Neural cell (in vitro differentiated cells): ENCODE measurements at regions not wholly inside any gene's neighbourhood (a gene's known extent, or its start where the extent isn't known, plus 50 kb on each side); places are given as distances from the start of the nearest gene placed in this dataset.

Experiments
- H2AFZ ChIP-seq: fragments of 200-600, 300-800 bp; sonication (generic), shearing (Covaris generic); 2 replicates; pipeline ENCODE4 v1.6.0; 2014; ENCODE audit warnings: low read depth, mild to moderate bottlenecking, antibody characterized with exemption, low read length, moderate library complexity
- H3F3A ChIP-seq: fragments of 200-600 bp; shearing (Covaris generic); 2 replicates; pipeline ENCODE4 v1.6.1; 2016; ENCODE audit warnings: mild to moderate bottlenecking, moderate library complexity, mixed read lengths, antibody characterized with exemption, low read length; ENCODE audit not compliant: insufficient read depth, poor library complexity, severe bottlenecking
- H3K27ac ChIP-seq: fragments of 200-600, 300-800 bp; sonication (generic), shearing (Covaris generic); 2 replicates; pipeline ENCODE4 v1.5.1; 2014; ENCODE audit warnings: mild to moderate bottlenecking, low read length, moderate library complexity
- H3K27me3 ChIP-seq: fragments of 300-800, 200-600 bp; sonication (generic), shearing (Covaris generic); 2 replicates; pipeline ENCODE4 v1.6.0; 2014; ENCODE audit warnings: mild to moderate bottlenecking, low read depth, low read length, moderate library complexity; ENCODE audit not compliant: insufficient read depth
- H3K36me3 ChIP-seq: fragments of 300-800, 200-600 bp; sonication (generic), shearing (Covaris generic); 2 replicates; pipeline ENCODE4 v1.5.1; 2014; ENCODE audit warnings: mild to moderate bottlenecking, antibody characterized with exemption, low read length, moderate library complexity; ENCODE audit not compliant: insufficient read depth
- H3K4me2 ChIP-seq: fragments of 300-800, 200-600 bp; sonication (generic), shearing (Covaris generic); 2 replicates; pipeline ENCODE4 v1.6.0; 2014; ENCODE audit warnings: mild to moderate bottlenecking, low read length
- H3K4me3 ChIP-seq: fragments of 300-800, 200-600 bp; sonication (generic), shearing (Covaris generic); 2 replicates; pipeline ENCODE4 v1.5.1; 2014; ENCODE audit warnings: mild to moderate bottlenecking, low read length, moderate library complexity
- H3K79me2 ChIP-seq: fragments of 200-600 bp; shearing (Covaris generic); replicated peaks from 2 replicates; pipeline ENCODE4 v1.6.0; 2014; ENCODE audit warnings: mild to moderate bottlenecking, low read length, moderate library complexity; ENCODE audit not compliant: insufficient read depth
- H3K9ac ChIP-seq: fragments of 300-800, 200-600 bp; sonication (generic), shearing (Covaris generic); 2 replicates; pipeline ENCODE4 v1.6.1; 2016; ENCODE audit warnings: mild to moderate bottlenecking, low read length, mixed read lengths
- H3K9me2 ChIP-seq: fragments of 200-600 bp; shearing (Covaris generic); 2 replicates; pipeline ENCODE4 v1.6.1; 2016; ENCODE audit warnings: mild to moderate bottlenecking, low read length, mixed read lengths; ENCODE audit not compliant: insufficient read depth
- H3K9me3 ChIP-seq: fragments of 200-600, 300-800 bp; sonication (generic), shearing (Covaris generic); 2 replicates; pipeline ENCODE4 v1.6.1; 2016; ENCODE audit warnings: mild to moderate bottlenecking, mixed run types, low read length, moderate library complexity, mixed read lengths
- H4K20me1 ChIP-seq: fragments of 200-600 bp; shearing (Covaris generic); 2 replicates; pipeline ENCODE4 v1.6.1; 2016; ENCODE audit warnings: mild to moderate bottlenecking, mixed run types; ENCODE audit not compliant: insufficient read depth
- CTCF ChIP-seq: fragments of 450-650 bp; IDR thresholded peaks from 2 replicates; pipeline ENCODE4 v1.5.1; 2014; ENCODE audit warnings: antibody characterized with exemption, mild to moderate bottlenecking, moderate library complexity; ENCODE audit not compliant: poor library complexity, severe bottlenecking
- EP300 ChIP-seq: fragments of 450-650 bp; conservative IDR thresholded peaks from 2 replicates; pipeline ENCODE4 v1.6.1; 2014; ENCODE audit warnings: antibody characterized with exemption, mild to moderate bottlenecking, moderate library complexity; ENCODE audit not compliant: poor library complexity, severe bottlenecking
- EZH2 ChIP-seq: fragments of 200-600, 300-800 bp; shearing (Covaris generic), sonication (generic); IDR thresholded peaks from 2 replicates; pipeline ENCODE4 v1.6.1; 2014; ENCODE audit warnings: antibody characterized with exemption, low read length, borderline replicate concordance, mild to moderate bottlenecking; ENCODE audit not compliant: insufficient read depth, poor library complexity, severe bottlenecking
- MXI1 ChIP-seq: fragments of 450-650 bp; conservative IDR thresholded peaks from 2 replicates; pipeline ENCODE4 v1.6.1; 2014; ENCODE audit warnings: antibody characterized with exemption, mild to moderate bottlenecking; ENCODE audit not compliant: poor library complexity, severe bottlenecking
- POLR2AphosphoS5 ChIP-seq: IDR thresholded peaks from 2 replicates; pipeline ENCODE4 v1.6.1; 2012
- RAD21 ChIP-seq: fragments of 450-650 bp; conservative IDR thresholded peaks from 2 replicates; pipeline ENCODE4 v1.6.1; 2014; ENCODE audit warnings: antibody characterized with exemption, mild to moderate bottlenecking, moderate library complexity
- REST ChIP-seq: IDR thresholded peaks from 2 replicates; pipeline ENCODE4 v1.6.1; 2012; ENCODE audit warnings: borderline replicate concordance
- SMC3 ChIP-seq: fragments of 450-650 bp; conservative IDR thresholded peaks from 2 replicates; pipeline ENCODE4 v1.6.1; 2014; ENCODE audit warnings: antibody characterized with exemption, mild to moderate bottlenecking, moderate library complexity; ENCODE audit not compliant: poor library complexity
- TAF1 ChIP-seq: IDR thresholded peaks from 2 replicates; pipeline ENCODE4 v1.6.1; 2012; ENCODE audit warnings: low read depth

GRCh38 chr22:34395370-34395769 lies 475.1 kb upstream of the LARGE1 start:
- TF ChIP-seq CTCF (no peak), EZH2 (no peak), MXI1 (no peak), RAD21 (no peak), EP300 (no peak), POLR2AphosphoS5 (no peak), TAF1 (no peak), SMC3 (no peak), REST (no peak)
- Histone ChIP-seq H2AFZ (no peak overlapping the region), H3K27me3 (no peaks in the 10 kb centered on the region), H3K4me3 (no peak overlapping the region), H3K9me2 (no peaks in the 10 kb centered on the region), H3K36me3 (no peaks in the 10 kb centered on the region), H3K4me2 (no peak overlapping the region), H3K9ac (no peak overlapping the region), H3K9me3 (no peaks in the 10 kb centered on the region), H3K27ac (no peak overlapping the region), H3K79me2 (no peaks in the 10 kb centered on the region), H4K20me1 (no peaks in the 10 kb centered on the region), H3F3A (no peaks in the 10 kb centered on the region)

DNA sequence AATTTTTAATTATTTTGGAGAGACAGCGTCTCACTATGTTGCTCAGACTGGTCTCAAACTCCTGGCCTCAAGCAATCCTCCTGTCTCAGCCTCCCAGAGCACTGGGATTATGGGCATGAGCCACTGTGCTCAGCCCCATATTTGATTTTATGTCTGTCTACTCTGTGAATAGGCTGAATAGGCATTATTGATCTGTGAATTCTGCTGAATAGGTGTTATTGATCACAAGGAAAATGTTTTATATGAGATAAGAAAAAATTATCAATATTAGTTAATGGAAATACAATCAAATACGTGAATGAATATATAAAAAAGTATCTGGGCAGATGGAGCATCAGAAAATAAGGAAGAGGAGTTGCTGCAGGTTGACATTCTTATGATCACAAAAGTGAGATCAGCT lies 483.4 kb upstream of the LARGE1 start:
- H3K9me3 ChIP-seq = no peaks in the 10 kb centered on the region
- no peaks in the 10 kb centered on the region for H3K9me2 ChIP-seq
- H3K27me3 ChIP-seq = no peaks in the 10 kb centered on the region
- no peaks in the 10 kb centered on the region for H3F3A ChIP-seq
- no peak overlapping the region for H2AFZ ChIP-seq
- H4K20me1 ChIP-seq = no peaks in the 10 kb centered on the region
- no peak overlapping the region for H3K9ac ChIP-seq
- no peaks in the 10 kb centered on the region for H3K36me3 ChIP-seq
- TF ChIP-seq POLR2AphosphoS5 = no peak
- TF ChIP-seq MXI1 = no peak
- TF ChIP-seq CTCF = no peak
- no peak for TF ChIP-seq RAD21
- no peak for TF ChIP-seq TAF1
- no peak for TF ChIP-seq EP300
- TF ChIP-seq EZH2 = no peak
- TF ChIP-seq REST = no peak
- TF ChIP-seq SMC3 = no peak
- no peak overlapping the region for H3K27ac ChIP-seq
- no peak overlapping the region for H3K4me2 ChIP-seq
- H3K4me3 ChIP-seq = no peak overlapping the region
- H3K79me2 ChIP-seq = no peaks in the 10 kb centered on the region
